Body of pancreas (tissue), 4 donors: ENCODE measurements at regions not wholly inside any gene's neighbourhood (a gene's known extent, or its start where the extent isn't known, plus 50 kb on each side); places are given as distances from the start of the nearest gene placed in this dataset.

Source experiments
- ATAC-seq: fragments of 150-250 bp; one replicate; pipeline ENCODE4 v1.9.1; 2016
- DNase-seq, 4 donors: peaks; one replicate each; pipeline ENCODE4 v3.0.0-alpha.2; 2019
- H3K27ac ChIP-seq, 4 donors: fragments of 200-600 bp; sonication (generic); 1 replicate in 3 of 4; 2 replicates in 1 of 4; pipeline versions ENCODE4 v1.5.1 to v1.6.1; 2016 to 2019; ENCODE audit warnings: mild to moderate bottlenecking in 1 of 4, mixed read lengths in 1 of 4, moderate library complexity in 1 of 4
- H3K27me3 ChIP-seq, 2 donors: fragments of 200-600 bp; sonication (generic); one replicate each; pipeline ENCODE4 v1.6.0; 2016; ENCODE audit warnings: mild to moderate bottlenecking in 1 of 2
- H3K36me3 ChIP-seq, 2 donors: fragments of 200-600 bp; sonication (generic); replicated peaks in 1 of 2; 2 replicates each; pipeline ENCODE4 v1.5.1; 2016; ENCODE audit warnings: low read depth in 2 of 2; ENCODE audit not compliant: insufficient read depth in 1 of 2
- H3K4me1 ChIP-seq: fragments of 200-600 bp; sonication (generic); one replicate; pipeline ENCODE4 v1.6.0; 2016
- H3K4me3 ChIP-seq, 2 donors: fragments of 200-600 bp; sonication (generic); 1 replicate in 1 of 2; 2 replicates in 1 of 2; pipeline ENCODE4 v1.5.1; 2016 to 2019
- H3K9me3 ChIP-seq, 3 donors: fragments of 200-600 bp; sonication (generic); 1 replicate in 2 of 3; 2 replicates in 1 of 3; pipeline ENCODE4 v1.5.1; 2016
- CTCF ChIP-seq, 7 experiments: fragments of 450-650 bp in 4 of 7; fragments of 200-600 bp in 3 of 7; sonication (generic) in 3 of 7; IDR thresholded peaks; one replicate each; pipeline ENCODE4 v1.5.1; 2016 to 2019; ENCODE audit warnings: antibody characterized with exemption in 7 of 7
- POLR2A ChIP-seq, 3 donors: fragments of 450-650 bp; IDR thresholded peaks; one replicate each; pipeline ENCODE4 v1.6.1; 2016; ENCODE audit warnings: antibody characterized with exemption in 3 of 3, mild to moderate bottlenecking in 2 of 3
- WGBS, 2 donors: methylation state at CpG; one replicate each; pipeline ENCODE4 v1.1.5; 2017; 5-methylcytosine and 5-hydroxymethylcytosine counted together
- intact Hi-C: fragments of 100-400 bp; cut with DNase I; formaldehyde crosslinking; loops from one replicate; pipeline ENCODE4 v1.15.1; 2023

GRCh38 chr3:14322667-14323295 is 79.6 kb upstream of the SLC6A6 start:
- intact Hi-C loops: no loop called here

GRCh38 chr3:14323401-14324223 is 78.8 kb upstream of the SLC6A6 start:
- WGBS, 2 donors: 63 to 86% methylated on average over 12 to 17 of the region's 17 CpGs
- DNase-seq (no peak), ATAC-seq (peak; percentile 43)

More at GRCh38 chr3:14322667-14323295, 79.6 kb upstream of the SLC6A6 start:
- DNase-seq: no peak
- Histone ChIP-seq H3K4me1 (no peaks in the 10 kb centered on the region), H3K36me3 (no peaks in the 10 kb centered on the region), H3K4me3 (no peak overlapping the region), H3K27me3 (no peaks in the 10 kb centered on the region), H3K9me3 (no peaks in the 10 kb centered on the region), H3K27ac (no peak overlapping the region)
- ATAC-seq: no peak
- TF ChIP-seq POLR2A (IDR thresholded peaks at IDR 0.05) (no peak), CTCF (IDR thresholded peaks at IDR 0.05) (no peak)
- WGBS, 2 donors: 62 to 74% methylated on average over 12 of the region's 12 CpGs

DNA sequence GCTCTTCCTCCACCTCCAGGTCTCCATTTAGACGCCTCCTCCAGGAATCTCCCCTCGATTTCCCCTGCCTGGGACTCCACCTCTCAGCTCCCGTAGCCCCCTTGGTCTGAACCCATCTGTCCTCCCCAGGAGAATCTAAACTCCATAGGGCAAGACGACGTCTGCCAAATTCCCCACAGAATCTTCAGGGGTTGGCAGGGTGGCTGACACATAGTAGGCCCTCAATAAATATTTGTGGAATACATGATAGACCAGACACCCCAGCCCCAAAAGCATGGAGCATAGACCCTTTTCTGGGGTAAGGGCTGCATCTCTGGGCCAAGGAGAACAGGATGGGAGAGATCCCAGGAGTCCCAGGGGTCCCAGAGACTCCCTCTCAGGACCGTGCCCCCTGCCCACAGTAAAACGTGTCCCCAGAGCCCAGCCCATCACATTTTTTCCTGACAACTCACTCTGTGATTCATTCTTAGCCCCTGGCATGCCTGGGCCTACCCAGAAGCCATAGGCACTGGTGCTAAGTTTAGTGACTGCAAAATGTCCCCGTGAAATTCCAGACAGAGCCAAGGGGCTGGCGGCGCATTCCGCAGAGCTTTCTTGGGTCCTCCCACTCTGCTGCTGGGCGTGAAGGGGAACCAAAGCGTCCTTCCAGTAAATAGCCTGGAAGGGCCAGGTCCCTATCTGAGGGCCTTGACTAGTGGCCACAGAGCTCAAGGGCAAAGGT is 78.0 kb upstream of the SLC6A6 start:
- ATAC-seq (no peak), DNase-seq (no peak)
- Histone ChIP-seq H3K36me3 (no peaks in the 10 kb centered on the region), H3K9me3 (no peaks in the 10 kb centered on the region), H3K4me1 (no peaks in the 10 kb centered on the region), H3K27me3 (no peaks in the 10 kb centered on the region), H3K4me3 (no peak overlapping the region), H3K27ac (no peak overlapping the region)
- 64 to 71% methylated on average over 7 to 13 of the region's 13 CpGs for WGBS, 2 donors
- no peak for TF ChIP-seq POLR2A (IDR thresholded peaks at IDR 0.05)
- TF ChIP-seq CTCF (IDR thresholded peaks at IDR 0.05): no peak
- intact Hi-C loops: no loop called here

More at GRCh38 chr3:14323401-14324223, 78.8 kb upstream of the SLC6A6 start:
- Histone ChIP-seq H3K36me3 (no peaks in the 10 kb centered on the region), H3K9me3 (no peaks in the 10 kb centered on the region), H3K4me3 (no peak overlapping the region), H3K27ac (no peak overlapping the region), H3K4me1 (no peaks in the 10 kb centered on the region), H3K27me3 (no peaks in the 10 kb centered on the region)
- TF ChIP-seq CTCF (IDR thresholded peaks at IDR 0.05) (no peak), POLR2A (IDR thresholded peaks at IDR 0.05) (no peak)
- intact Hi-C loops: no loop called here

DNA sequence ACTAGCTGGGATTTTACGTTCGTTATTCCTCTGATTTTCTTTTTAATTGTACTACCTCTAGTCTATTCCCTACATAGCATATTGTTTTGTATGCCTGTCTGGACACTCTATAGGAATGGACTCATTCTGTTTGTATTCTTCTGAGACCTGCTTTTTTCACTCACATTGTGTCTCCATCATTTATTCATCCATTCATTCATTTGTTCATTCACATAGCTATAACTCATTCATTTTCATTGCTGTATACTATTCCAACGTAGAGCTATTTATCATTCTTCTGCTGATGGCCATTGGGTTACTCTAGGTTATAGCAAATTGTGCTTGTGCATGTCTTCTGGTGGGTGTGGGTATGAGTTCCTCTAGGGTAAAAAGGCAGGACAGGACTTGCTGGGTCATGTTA is 74.0 kb upstream of the SLC6A6 start:
- WGBS, 2 donors: 78 to 79% methylated on average over 3 of the region's 3 CpGs
- H3K9me3 ChIP-seq: no peaks in the 10 kb centered on the region
- no peaks in the 10 kb centered on the region for H3K27me3 ChIP-seq
- TF ChIP-seq CTCF (IDR thresholded peaks at IDR 0.05) (no peak), POLR2A (IDR thresholded peaks at IDR 0.05) (no peak)
- H3K4me3 ChIP-seq: no peak overlapping the region
- no peak for ATAC-seq
- intact Hi-C loops: no loop called here
- no peak overlapping the region for H3K27ac ChIP-seq
- no peak for DNase-seq
- H3K36me3 ChIP-seq: no peaks in the 10 kb centered on the region
- H3K4me1 ChIP-seq: no peaks in the 10 kb centered on the region
